ENCODE measurements at regions not wholly inside any gene's neighbourhood (a gene's known extent, or its start where the extent isn't known, plus 50 kb on each side); places are given as distances from the start of the nearest gene placed in this dataset.
"Not testable (repeated sequence)": the region's sequence is repeated elsewhere in the genome, so short reads cannot be mapped to it uniquely, and the experiment has no call there.

DNA sequence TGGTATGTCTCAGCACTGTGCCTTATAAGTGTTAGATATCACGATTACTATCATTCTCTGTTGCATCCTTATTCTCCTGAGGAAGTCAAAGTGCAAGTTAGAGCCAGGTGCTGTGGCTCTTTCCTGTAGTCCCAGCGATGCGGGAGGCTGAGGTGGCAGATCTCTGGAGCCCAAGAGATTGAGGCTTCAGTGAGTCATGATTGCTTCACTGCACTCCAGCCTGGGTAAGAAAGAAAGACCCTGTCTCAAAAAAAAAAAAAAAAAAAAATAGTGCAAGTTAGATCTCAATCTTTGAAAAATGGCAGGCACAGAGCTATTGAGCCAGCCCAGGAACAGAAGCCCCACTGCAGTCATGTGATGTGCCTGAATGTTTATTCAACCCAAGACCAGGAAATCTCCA, 147.8 kb upstream of the POGK start:
- H3K4me3 ChIP-seq (ENCODE audit: low read length) = no peak overlapping the region
- TF ChIP-seq, protein P1, sequence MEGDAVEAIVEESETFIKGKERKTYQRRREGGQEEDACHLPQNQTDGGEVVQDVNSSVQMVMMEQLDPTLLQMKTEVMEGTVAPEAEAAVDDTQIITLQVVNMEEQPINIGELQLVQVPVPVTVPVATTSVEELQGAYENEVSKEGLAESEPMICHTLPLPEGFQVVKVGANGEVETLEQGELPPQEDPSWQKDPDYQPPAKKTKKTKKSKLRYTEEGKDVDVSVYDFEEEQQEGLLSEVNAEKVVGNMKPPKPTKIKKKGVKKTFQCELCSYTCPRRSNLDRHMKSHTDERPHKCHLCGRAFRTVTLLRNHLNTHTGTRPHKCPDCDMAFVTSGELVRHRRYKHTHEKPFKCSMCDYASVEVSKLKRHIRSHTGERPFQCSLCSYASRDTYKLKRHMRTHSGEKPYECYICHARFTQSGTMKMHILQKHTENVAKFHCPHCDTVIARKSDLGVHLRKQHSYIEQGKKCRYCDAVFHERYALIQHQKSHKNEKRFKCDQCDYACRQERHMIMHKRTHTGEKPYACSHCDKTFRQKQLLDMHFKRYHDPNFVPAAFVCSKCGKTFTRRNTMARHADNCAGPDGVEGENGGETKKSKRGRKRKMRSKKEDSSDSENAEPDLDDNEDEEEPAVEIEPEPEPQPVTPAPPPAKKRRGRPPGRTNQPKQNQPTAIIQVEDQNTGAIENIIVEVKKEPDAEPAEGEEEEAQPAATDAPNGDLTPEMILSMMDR (IDR thresholded peaks at IDR 0.05; ENCODE audit: insufficient read depth, low read depth, low read length, missing control alignments) = no peak
- DNase-seq (ENCODE audit: low read depth) = peak; percentile 18

DNA sequence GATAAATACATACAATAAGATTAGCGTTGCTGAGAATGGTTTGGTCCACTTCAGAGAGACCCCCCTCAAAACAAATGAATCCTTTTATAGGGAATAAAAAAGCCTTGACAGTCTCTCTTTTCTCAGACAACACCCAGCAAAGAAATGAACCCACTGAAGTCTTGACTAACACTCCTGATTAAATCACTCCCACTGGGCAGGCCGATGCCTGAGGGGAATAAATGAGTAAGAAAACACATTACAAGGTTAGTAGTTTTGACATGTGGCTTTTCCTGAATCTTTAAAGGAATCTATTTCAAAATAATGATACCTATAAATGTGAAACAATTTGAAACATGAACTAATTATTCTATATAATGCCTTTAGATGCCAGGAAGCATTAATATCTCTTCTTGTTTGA, 146.9 kb upstream of the POGK start:
- TF ChIP-seq, protein P1 (IDR thresholded peaks at IDR 0.05; ENCODE audit: insufficient read depth, low read depth, low read length, missing control alignments) = no peak
- DNase-seq (ENCODE audit: low read depth) = peak; percentile 64
- H3K4me3 ChIP-seq (ENCODE audit: low read length) = no peak overlapping the region

DNA sequence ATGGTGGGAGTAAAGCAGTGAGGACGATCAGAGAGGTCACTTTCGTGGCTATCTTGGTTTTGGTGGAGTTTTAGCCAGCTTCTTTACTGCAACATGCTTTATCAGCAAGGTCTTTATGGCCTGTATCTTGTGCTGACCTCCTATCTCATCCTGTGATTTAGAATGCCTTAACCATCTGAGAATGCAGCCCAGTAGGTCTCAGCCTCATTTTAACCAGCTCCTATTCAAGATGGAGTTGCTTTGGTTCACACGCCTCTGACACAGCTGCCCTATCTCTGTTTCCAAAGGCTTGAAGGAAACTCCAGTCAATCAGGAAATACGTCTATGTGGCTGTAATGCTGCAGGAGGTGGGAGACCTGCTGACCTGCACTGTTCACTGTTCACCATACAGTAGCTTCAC, 146.1 kb upstream of the POGK start:
- no peak overlapping the region for H3K4me3 ChIP-seq (ENCODE audit: low read length)
- DNase-seq (ENCODE audit: low read depth) = no peak
- TF ChIP-seq, protein P1 (IDR thresholded peaks at IDR 0.05; ENCODE audit: insufficient read depth, low read depth, low read length, missing control alignments) = no peak

DNA sequence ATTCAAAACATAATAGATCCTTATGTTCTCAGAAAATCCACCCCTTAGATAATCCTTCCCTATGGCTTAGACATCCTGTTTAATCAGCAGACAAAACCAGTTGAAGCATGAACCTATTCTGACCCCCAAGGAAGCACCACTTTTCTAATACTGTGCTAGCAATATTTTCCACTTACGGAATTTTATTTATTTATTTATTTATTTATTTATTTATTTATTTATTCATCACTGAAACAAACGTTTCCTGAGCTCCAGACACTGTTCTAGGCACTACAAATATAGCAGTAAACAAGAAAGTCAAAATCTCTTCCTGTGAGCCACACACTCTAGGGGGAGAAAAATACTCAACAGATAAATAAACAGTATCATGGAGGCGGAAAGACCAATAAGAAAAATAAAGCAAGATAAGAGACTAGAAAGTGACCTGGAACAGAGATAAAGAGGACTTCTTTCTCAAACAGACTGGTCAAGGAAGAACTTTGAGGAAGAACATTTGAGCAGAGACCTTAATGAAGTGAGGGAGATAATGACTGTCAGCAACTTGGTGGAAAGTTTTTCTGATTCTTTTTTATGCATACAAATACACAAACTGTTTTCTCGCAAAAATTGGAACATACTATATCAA, 145.5 kb upstream of the POGK start:
- H3K4me3 ChIP-seq (ENCODE audit: low read length) = no peak overlapping the region
- DNase-seq (ENCODE audit: low read depth) = no peak
- TF ChIP-seq, protein P1 (IDR thresholded peaks at IDR 0.05; ENCODE audit: insufficient read depth, low read depth, low read length, missing control alignments) = no peak

DNA sequence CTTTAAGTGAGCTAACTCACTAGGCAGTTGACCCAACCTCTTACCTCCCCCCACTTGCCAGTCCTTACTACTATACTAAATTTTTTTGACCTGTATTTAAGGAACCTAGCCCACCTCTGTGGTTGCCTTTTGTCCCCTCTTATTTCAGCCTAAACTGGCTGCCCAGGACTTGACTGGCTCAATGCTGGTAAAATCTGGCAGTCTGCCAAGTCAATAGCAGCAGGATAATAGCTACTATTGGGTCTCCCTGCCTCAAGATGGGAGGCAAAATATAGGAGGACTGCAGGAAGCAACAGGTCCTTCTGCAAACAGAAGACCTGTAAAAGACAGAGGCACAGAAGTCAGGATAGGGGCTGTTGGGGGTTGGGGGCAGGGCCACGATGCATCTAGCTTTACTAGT, 144.2 kb upstream of the POGK start:
- no peak overlapping the region for H3K4me3 ChIP-seq (ENCODE audit: low read length)
- TF ChIP-seq, protein P1 (IDR thresholded peaks at IDR 0.05; ENCODE audit: insufficient read depth, low read depth, low read length, missing control alignments) = no peak
- no peak for DNase-seq (ENCODE audit: low read depth)

DNA sequence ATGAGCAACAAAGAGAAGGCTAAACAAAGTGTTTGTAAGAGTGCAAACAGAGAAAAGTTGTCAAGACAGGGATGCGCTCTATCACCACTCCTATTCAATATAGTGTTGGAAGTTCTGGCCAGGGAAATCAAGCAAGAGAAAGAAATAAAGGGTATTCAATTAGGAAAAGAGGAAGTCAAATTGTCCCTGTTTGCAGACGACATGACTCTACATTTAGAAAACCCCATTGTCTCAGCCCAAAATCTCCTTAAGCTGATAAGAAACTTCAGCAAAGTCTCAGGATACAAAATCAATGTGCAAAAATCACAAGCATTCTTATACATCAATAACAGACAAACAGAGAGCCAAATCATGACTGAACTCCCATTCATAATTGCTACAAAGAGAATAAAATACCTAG, 143.4 kb upstream of the POGK start:
- not testable (repeated sequence) for DNase-seq (ENCODE audit: low read depth); H3K4me3 ChIP-seq (ENCODE audit: low read length)

DNA sequence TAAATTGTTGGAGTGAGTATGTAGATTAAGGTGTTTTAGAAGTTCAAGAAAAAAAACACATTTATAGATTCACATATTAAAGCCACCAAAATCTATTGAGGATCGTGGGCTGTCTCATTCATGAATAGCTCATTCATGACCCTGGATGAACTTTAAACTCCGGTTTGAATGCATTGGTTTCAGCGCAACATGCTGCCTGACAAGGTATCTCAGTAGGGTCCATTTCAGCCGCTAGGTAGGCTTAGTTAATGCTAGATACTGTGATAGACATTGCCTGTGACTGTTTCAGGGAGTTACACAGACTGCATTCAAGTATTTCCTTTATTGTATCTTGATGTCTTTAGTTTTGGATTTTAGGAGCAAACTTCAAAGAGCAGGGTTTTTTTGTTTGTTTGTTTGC, 140.5 kb upstream of the POGK start:
- H3K4me3 ChIP-seq (ENCODE audit: low read length) = no peak overlapping the region
- no peak for DNase-seq (ENCODE audit: low read depth)
- TF ChIP-seq, protein P1 (IDR thresholded peaks at IDR 0.05; ENCODE audit: insufficient read depth, low read depth, low read length, missing control alignments) = no peak

All from epithelial cell of esophagus (primary cell).